Trophoblast cell (in vitro differentiated cells and primary cell): ENCODE measurements at regions not wholly inside any gene's neighbourhood (a gene's known extent, or its start where the extent isn't known, plus 50 kb on each side); places are given as distances from the start of the nearest gene placed in this dataset.
A peak's percentile ranks its signal among the peaks of the same experiment; 100 is the strongest.

Experiments
- DNase-seq, 2 donors: peaks; one replicate each; pipeline ENCODE4 v3.0.0-alpha.2; 2016
- H2AFZ ChIP-seq: 2 replicates; pipeline ENCODE4 v1.6.1; 2013; ENCODE audit warnings: low read length, moderate library complexity, mild to moderate bottlenecking; ENCODE audit not compliant: insufficient read depth, poor library complexity
- H2AK5ac ChIP-seq: 2 replicates; pipeline ENCODE4 v1.6.1; 2013; ENCODE audit warnings: mild to moderate bottlenecking, low read length
- H2BK120ac ChIP-seq: 2 replicates; pipeline ENCODE4 v1.6.1; 2013; ENCODE audit warnings: low read length, mild to moderate bottlenecking, moderate library complexity; ENCODE audit not compliant: insufficient read depth, poor library complexity
- H2BK12ac ChIP-seq: 2 replicates; pipeline ENCODE4 v1.6.1; 2013; ENCODE audit warnings: mild to moderate bottlenecking, low read length, moderate library complexity
- H2BK5ac ChIP-seq: 2 replicates; pipeline ENCODE4 v1.6.1; 2013; ENCODE audit warnings: low read length, low read depth, moderate library complexity, mild to moderate bottlenecking; ENCODE audit not compliant: poor library complexity
- H3K14ac ChIP-seq: 2 replicates; pipeline ENCODE4 v1.6.1; 2013; ENCODE audit warnings: mild to moderate bottlenecking, low read length
- H3K18ac ChIP-seq: 2 replicates; pipeline ENCODE4 v1.6.1; 2013; ENCODE audit warnings: mild to moderate bottlenecking, low read length
- H3K23ac ChIP-seq: 2 replicates; pipeline ENCODE4 v1.6.1; 2013; ENCODE audit warnings: low read length
- H3K27ac ChIP-seq: 2 replicates; pipeline ENCODE4 v1.5.1; 2013; ENCODE audit warnings: low read depth, mild to moderate bottlenecking, inconsistent platforms, low read length, moderate library complexity
- H3K27me3 ChIP-seq: 2 replicates; pipeline ENCODE4 v1.6.1; 2013; ENCODE audit warnings: inconsistent platforms, mild to moderate bottlenecking, low read length, moderate library complexity; ENCODE audit not compliant: insufficient read depth
- H3K36me3 ChIP-seq, 2 experiments: 1 replicate in 1 of 2; 2 replicates in 1 of 2; pipeline ENCODE4 v1.6.1; 2013; ENCODE audit warnings: low read length in 2 of 2, mild to moderate bottlenecking in 2 of 2, moderate library complexity in 1 of 2; ENCODE audit not compliant: insufficient read depth in 2 of 2, control insufficient read depth in 1 of 2
- H3K4ac ChIP-seq: 2 replicates; pipeline ENCODE4 v1.6.1; 2013; ENCODE audit warnings: low read depth, mild to moderate bottlenecking, low read length, moderate library complexity
- H3K4me1 ChIP-seq, 2 experiments: 1 replicate in 1 of 2; 2 replicates in 1 of 2; pipeline ENCODE4 v1.6.1; 2013; ENCODE audit warnings: low read length in 2 of 2, mild to moderate bottlenecking in 2 of 2, moderate library complexity in 1 of 2; ENCODE audit not compliant: insufficient read depth in 2 of 2, control insufficient read depth in 1 of 2
- H3K4me2 ChIP-seq: 2 replicates; pipeline ENCODE4 v1.6.1; 2013; ENCODE audit warnings: inconsistent platforms, mild to moderate bottlenecking, low read length, moderate library complexity
- H3K4me3 ChIP-seq: 2 replicates; pipeline ENCODE4 v1.5.1; 2013; ENCODE audit warnings: mild to moderate bottlenecking, low read depth, low read length, inconsistent platforms
- H3K79me1 ChIP-seq: one replicate; pipeline ENCODE4 v1.6.1; 2013; ENCODE audit warnings: low read length
- H3K79me2 ChIP-seq: 2 replicates; pipeline ENCODE4 v1.6.1; 2013; ENCODE audit warnings: low read length, mild to moderate bottlenecking; ENCODE audit not compliant: control insufficient read depth, insufficient read depth, poor library complexity
- H3K9ac ChIP-seq: 2 replicates; pipeline ENCODE4 v1.6.1; 2013; ENCODE audit warnings: mild to moderate bottlenecking, low read length
- H3K9me3 ChIP-seq: 2 replicates; pipeline ENCODE4 v1.6.1; 2013; ENCODE audit warnings: low read depth, mild to moderate bottlenecking, control low read depth, inconsistent platforms, low read length; ENCODE audit not compliant: insufficient read depth
- H4K12ac ChIP-seq: 2 replicates; pipeline ENCODE4 v1.6.1; 2013; ENCODE audit warnings: low read depth, mild to moderate bottlenecking, low read length, moderate library complexity
- H4K8ac ChIP-seq: 2 replicates; pipeline ENCODE4 v1.6.1; 2013; ENCODE audit warnings: low read depth, mild to moderate bottlenecking, low read length, moderate library complexity
- H4K91ac ChIP-seq: one replicate; pipeline ENCODE4 v1.6.1; 2013; ENCODE audit warnings: low read depth, mild to moderate bottlenecking, low read length, moderate library complexity
- WGBS: extraction: QIAGEN DNeasy Blood & Tissue Kit; methylation state at CpG from one replicate; pipeline ENCODE4 v1.1.7; 2013; ENCODE audit warnings: missing lambda C conversion rate; ENCODE audit not compliant: insufficient read length, insufficient coverage; ENCODE audit errors: extremely low coverage; 5-methylcytosine and 5-hydroxymethylcytosine counted together

- Histone ChIP-seq H2AFZ (no peak overlapping the region), H2BK120ac (no peak overlapping the region), H2AK5ac (no peak overlapping the region), H4K12ac (no peak overlapping the region), H3K4me3 (no peak overlapping the region), H3K79me1 (no peaks in the 10 kb centered on the region), H3K79me2 (no peaks in the 10 kb centered on the region), H3K23ac (no peak overlapping the region), H3K9me3 (no peaks in the 10 kb centered on the region), H3K27me3 (no peaks in the 10 kb centered on the region), H3K9ac (no peak overlapping the region), H3K14ac (no peak overlapping the region), H2BK12ac (no peak overlapping the region), H4K91ac (no peak overlapping the region), H3K4ac (no peak overlapping the region), H3K36me3 (no peaks in the 10 kb centered on the region), H2BK5ac (no peak overlapping the region), H3K4me2 (no peak overlapping the region), H3K27ac (no peak overlapping the region), H3K4me1 (no peaks in the 10 kb centered on the region), H4K8ac (no peak overlapping the region), H3K18ac (no peak overlapping the region)
- DNase-seq = no peak
- no CpG with 5 or more reads among the region's 1 CpG for WGBS
These were observed 315.4 kb upstream of the SASH1 start for GRCh38 chr6:148027201-148027600.

GRCh38 chr6:148035806-148036390 is 306.7 kb upstream of the SASH1 start:
- Histone ChIP-seq H3K4me2 (no peak overlapping the region), H2AK5ac (no peak overlapping the region), H3K4me3 (no peak overlapping the region), H3K14ac (no peak overlapping the region), H3K36me3 (no peaks in the 10 kb centered on the region), H3K79me1 (no peaks in the 10 kb centered on the region), H3K9ac (peak overlapping the region; percentile 11), H4K12ac (no peak overlapping the region), H3K27ac (no peak overlapping the region), H4K8ac (no peak overlapping the region), H2BK5ac (no peak overlapping the region), H2BK12ac (no peak overlapping the region), H3K9me3 (no peaks in the 10 kb centered on the region), H3K23ac (no peak overlapping the region), H4K91ac (no peak overlapping the region), H3K79me2 (no peaks in the 10 kb centered on the region), H3K4me1 (no peaks in the 10 kb centered on the region), H2BK120ac (no peak overlapping the region), H2AFZ (no peak overlapping the region), H3K27me3 (no peaks in the 10 kb centered on the region), H3K4ac (no peak overlapping the region), H3K18ac (no peak overlapping the region)
- DNase-seq = no peak
- no CpG with 5 or more reads among the region's 7 CpGs for WGBS

DNA sequence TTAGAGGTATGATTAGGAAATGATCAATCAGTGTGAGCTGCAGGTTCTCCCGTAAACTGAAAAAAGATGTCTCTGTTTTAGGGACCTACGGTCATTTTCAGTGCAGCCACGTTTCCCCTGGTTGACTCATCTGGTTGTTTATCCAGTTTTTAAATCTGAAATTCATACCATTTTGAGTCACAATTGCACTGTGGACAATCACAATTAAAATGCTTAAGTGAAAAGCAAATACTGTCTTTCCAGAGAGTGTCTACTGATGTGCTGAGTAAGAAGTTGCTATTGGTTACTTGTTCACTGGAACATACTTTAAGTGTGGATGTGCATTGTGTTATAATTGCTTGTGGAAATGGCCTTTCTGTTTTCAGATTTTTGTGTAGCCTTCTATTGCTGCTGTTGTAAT is 305.1 kb upstream of the SASH1 start:
- Histone ChIP-seq H3K14ac (no peak overlapping the region), H3K4me3 (no peak overlapping the region), H2BK120ac (no peak overlapping the region), H2AK5ac (no peak overlapping the region), H3K23ac (no peak overlapping the region), H3K79me1 (no peaks in the 10 kb centered on the region), H3K9me3 (no peaks in the 10 kb centered on the region), H4K12ac (no peak overlapping the region), H3K9ac (no peak overlapping the region), H2BK5ac (no peak overlapping the region), H4K91ac (no peak overlapping the region), H3K4ac (no peak overlapping the region), H3K18ac (no peak overlapping the region), H2BK12ac (no peak overlapping the region), H3K27me3 (no peaks in the 10 kb centered on the region), H3K36me3 (no peaks in the 10 kb centered on the region), H4K8ac (no peak overlapping the region), H3K79me2 (no peaks in the 10 kb centered on the region), H2AFZ (no peak overlapping the region), H3K27ac (no peak overlapping the region), H3K4me2 (no peak overlapping the region), H3K4me1 (no peaks in the 10 kb centered on the region)
- no CpG with 5 or more reads among the region's 3 CpGs for WGBS
- peak in 1 of 2 donors; percentile 51 for DNase-seq

- Histone ChIP-seq H2BK12ac (no peak overlapping the region), H3K79me1 (no peaks in the 10 kb centered on the region), H4K8ac (no peak overlapping the region), H3K27me3 (no peaks in the 10 kb centered on the region), H3K4me1 (no peaks in the 10 kb centered on the region), H3K4me2 (no peak overlapping the region), H3K9ac (no peak overlapping the region), H3K18ac (no peak overlapping the region), H3K36me3 (no peaks in the 10 kb centered on the region), H4K12ac (no peak overlapping the region), H2BK120ac (no peak overlapping the region), H3K23ac (no peak overlapping the region), H4K91ac (no peak overlapping the region), H3K79me2 (no peaks in the 10 kb centered on the region), H3K9me3 (no peaks in the 10 kb centered on the region), H2BK5ac (no peak overlapping the region), H3K27ac (no peak overlapping the region), H3K4ac (no peak overlapping the region), H2AFZ (no peak overlapping the region), H3K4me3 (no peak overlapping the region), H3K14ac (no peak overlapping the region), H2AK5ac (no peak overlapping the region)
- DNase-seq = no peak
- WGBS = no CpG with 5 or more reads among the region's 4 CpGs
These were observed 301.1 kb upstream of the SASH1 start for GRCh38 chr6:148041546-148041945.
